ENCODE measurements at regions not wholly inside any gene's neighbourhood (a gene's known extent, or its start where the extent isn't known, plus 50 kb on each side); places are given as distances from the start of the nearest gene placed in this dataset.
"Not testable (repeated sequence)": the region's sequence is repeated elsewhere in the genome, so short reads cannot be mapped to it uniquely, and the experiment has no call there.

DNA sequence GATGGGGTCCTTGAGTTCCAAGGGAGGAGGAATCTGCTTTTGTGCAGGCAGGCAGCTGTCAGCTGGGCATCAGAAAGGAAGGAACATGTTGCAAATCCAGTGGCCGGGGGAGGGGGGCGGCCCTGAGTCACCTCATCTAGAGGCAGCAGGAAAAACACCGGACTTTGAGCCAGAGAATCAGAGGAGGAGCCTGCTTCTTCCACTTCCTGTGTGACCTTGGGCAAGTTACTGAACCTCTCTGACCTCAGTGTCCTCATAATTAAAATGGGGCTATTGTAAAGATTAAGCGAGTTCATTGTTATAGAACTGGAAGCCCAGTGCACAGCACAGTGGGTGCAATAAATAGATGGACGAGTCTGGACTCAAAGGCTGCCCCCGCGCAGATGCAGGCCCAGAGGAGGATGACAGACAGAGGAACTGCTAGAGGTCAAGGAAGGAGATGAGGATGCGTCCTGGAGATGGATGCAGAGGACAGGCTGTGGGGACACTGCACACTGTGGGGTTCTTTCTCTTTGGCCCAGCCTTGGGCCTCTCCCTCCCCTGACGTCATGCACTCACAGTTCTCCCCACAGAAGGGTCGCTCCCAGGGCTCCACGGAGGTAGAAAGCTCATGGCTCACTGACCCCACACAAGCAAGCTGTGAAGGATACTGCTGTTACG is 714.3 kb downstream of the MATN1 start:
- DNase-seq = no peak

DNA sequence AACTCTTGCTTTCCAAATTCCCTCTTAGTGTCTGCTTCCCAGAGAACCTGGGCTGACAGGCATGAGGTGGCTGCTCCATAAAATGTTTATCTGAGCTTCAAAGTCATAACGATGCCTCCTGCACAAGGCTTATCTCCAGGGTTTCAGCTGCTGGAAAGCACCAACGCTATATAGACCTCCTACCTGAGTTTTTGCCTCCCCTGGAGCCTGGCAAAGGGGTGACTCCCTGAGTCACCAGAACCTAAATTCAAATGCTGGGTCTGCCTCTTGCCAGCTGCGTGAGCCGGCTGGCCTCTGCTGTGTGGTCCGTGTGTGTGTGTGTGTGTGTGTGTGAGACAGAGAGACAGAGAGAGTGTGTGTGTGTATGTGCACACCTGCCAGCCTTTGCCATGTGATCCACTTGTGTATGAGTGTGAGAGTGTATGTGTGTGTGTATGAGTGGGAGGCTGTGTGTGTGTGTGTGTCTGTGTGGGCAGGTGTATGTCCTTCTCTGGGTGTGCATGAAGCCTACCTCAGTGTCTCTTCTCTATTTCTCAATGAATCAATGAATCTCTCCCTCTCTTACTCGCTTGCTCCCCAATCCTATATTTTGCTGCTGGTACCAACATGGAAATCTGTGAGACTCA is 714.9 kb downstream of the MATN1 start:
- DNase-seq = no peak

DNA sequence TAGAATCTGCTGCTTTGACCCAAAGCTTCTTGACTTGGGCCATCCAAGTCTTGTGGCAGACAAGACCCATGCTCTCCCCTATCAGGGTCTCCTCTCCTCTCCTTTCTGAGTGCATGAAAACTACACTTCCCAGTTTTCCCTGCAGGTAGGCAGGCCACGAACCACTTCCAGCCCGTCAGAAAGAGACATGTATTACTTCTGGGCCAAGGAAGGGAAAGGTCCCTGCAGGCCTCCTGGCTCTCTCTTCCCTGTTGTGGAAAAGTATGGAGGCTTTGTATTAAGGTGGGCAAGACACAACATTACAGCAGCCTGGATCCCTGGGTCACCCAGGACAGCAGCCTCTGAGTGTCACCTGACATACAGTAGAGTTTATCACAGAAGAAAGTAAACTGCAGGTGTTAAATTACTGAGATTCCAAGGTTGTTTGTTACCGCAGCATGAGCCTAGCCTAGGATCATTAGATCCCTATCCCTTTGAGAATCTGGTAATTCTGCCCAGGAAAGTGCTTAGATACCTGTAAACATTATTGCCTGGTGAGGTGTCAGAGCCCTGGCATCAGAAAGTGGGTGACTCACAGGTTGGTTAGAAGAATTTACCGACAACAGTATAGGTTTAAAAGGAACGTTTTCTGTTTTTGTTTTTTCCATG is 717.3 kb downstream of the MATN1 start:
- no peak for DNase-seq

DNA sequence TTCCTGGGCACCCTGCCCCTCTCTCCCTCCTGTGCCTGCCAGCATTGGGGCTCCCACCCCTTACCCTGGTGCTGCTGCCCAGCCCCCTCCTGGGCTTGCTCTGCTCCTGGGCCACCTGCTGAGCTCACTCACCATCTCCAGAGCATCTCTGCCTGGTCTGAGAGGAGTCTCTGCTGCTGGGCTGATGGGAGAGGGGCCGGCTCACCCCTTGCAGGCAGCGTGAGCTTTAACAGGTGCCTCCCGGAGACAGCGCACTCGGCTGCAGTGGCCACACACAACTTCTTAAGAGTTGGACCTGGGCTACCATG is 721.7 kb downstream of the MATN1 start:
- no peak for DNase-seq

DNA sequence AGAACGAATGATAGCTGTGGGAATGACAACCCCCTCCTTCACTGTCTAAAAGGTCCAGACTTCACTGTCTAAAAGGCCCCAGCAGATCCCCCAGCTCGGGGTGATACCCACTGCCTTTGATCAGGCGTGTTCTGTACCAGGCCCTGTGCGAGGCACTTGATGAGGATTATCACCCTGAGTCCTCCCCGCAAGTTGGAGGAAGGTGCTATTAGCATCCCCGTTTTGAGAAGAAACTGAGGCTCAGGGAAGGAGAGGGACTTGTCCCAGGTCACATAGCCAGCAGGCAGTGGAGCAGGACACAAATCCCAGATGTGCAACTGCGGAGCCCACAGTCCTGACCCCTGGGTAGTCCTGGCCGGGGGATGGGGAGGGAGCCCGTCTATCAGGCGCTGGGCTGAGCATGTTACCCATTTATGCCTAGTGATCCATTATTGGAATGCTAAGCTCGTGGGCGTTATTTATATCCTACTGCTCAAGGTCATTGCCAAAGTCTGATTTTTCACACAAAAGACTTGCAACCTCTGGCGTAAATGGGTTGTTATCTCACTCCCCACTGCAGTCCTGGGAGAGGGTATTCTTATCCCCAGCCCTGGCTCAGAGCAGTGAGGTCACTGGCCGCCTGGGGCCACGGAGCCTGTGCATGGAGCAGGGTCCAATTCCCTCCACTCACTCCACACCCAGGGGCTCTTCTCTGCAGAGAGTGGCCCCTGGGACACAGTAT is 722.2 kb downstream of the MATN1 start:
- DNase-seq = no peak

DNA sequence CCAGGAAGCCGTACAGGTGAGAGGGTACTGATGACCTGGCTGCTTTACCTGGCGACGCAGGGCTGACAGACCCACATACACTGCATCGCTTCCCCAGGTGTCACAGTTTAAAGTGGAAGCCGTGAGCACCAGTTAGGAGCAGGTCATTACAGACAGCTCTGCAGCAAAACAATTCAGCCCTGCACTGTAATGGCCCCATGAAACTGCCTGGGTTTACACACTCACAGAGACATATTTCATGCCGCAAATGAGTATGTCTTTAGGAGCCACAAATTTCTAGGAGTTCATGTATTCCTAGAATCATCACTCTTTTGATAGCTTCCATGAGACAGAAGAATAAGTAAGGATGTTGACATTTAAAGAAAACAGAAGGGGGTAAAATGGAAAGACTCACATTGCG is 723.1 kb downstream of the MATN1 start:
- DNase-seq = no peak

DNA sequence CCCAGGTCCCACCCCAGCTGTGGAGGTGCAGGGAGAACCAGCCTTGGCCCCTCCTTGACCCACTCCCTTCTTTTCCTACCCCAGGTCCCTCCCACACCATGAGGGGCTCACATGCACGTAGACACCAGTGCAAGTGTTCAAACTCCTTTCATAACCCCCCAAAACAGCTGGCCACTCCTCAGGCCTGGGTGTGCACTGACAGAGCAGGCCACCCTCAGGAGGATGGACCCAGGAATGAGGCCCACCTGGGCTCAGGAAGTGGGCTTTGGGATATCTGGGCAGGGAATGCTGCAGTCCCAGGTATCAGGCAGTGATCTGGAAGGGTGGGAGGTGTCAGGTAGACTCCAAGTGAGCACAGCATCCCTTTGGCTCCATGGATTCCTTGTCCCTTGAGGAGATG is 723.8 kb downstream of the MATN1 start:
- DNase-seq = no peak

DNA sequence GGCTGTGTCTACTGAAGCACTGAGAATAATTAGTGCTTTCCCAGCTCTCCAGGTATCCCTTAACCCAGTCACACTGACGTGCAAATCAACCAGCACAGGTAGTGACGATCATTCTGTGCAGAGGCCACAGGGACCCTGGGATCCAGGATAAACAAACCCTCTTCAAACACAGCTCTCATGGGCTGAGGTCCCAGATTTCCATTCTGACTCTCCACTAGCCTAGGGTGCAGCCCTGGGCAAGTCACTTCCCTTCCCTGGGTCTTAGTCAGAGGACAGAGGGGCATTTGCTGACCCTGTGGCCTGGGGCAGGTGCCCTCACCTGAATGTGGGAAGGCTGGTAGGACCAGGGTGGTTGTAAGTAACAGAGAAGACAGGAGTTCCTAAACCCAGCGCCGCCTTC is 724.7 kb downstream of the MATN1 start:
- no peak for DNase-seq

DNA sequence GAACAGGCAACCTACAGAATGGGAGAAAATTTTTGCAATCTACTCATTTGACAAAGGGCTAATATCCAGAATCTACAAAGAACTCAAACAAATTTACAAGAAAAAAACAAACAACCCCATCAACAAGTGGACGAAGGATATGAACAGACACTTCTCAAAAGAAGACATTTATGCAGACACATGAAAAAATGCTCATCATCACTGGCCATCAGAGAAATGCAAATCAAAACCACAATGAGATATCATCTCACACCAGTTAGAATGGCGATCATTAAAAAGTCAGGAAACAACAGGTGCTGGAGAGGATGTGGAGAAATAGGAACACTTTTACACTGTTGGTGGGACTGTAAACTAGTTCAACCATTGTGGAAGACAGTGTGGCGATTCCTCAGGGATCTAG is 725.6 kb downstream of the MATN1 start:
- not testable (repeated sequence) for DNase-seq

DNA sequence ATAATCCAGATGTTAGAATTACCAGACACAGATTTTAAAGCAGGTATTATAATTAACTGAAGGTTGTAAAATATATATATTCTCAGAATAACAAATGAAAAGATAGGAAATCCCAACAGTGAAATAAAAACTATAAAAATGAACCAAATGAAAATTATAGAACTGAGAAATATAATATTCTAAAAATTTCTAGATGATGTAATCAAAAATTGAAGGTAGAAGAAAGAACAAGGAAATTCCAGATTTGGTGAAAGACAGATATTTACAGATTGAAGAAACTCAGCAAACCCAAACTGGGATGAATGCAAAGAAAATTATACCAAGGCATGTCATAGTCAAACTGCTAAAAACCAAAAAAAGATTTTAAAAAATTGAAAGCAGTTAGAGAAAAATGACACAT is 729.4 kb downstream of the MATN1 start:
- DNase-seq = no peak

DNA sequence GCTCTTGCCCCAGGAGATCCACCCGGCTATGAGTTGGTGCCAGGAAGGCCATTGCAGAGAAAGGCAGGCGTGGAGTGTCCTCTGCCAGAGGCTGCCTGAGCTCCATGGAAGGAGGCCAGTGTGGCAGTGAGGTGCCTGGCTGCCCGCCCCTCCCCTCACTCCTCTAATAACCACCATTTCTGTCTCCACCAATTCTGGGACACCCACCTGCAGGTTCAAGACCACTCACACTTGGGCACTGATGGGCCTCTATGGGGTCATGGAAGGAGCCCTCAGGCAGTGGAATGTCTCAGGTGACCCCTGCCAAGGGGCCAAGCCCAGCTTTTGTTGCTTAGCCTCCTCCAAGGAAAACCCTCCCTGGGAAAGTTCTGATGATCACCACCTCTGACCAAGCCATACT is 731.6 kb downstream of the MATN1 start:
- DNase-seq = no peak

DNA sequence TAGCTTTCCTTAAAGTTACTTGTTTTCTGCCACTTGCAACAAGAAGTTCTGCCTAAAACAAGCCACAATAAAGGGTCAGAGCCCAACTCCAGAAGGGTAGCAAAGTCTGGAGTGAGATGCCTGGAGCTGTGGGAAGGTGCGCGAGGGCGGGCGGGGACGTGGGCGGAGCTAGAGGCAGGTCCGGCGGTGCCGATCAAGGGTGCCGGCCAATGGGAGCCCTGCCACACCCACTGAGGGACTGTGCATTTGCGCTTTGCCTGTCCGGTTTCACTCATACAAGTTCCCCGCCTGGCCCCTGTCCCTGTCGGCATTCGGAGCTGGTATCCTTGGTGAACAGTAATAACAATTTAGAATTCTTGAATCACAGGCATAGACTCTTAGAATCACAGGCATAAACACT is 732.4 kb downstream of the MATN1 start:
- no peak for DNase-seq

DNA sequence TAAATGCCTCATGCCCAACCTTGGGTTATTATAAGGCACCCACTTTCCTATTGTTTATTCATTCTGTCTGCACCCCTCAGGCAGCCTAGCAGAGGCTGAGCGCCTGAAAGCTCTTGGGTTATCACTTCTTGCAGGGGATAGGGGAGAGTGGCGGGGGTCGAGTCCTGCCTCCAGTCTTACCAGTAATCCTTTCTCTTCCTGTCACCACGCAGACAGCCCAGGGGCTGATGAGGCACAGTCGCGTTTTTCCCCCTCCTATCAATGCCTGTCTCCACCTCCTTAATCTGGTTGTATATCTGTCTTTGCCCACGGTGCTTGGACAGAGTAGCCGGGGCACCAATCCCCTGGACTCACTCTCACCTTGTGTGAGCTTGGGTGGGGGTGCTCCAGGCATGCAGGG is 733.1 kb downstream of the MATN1 start:
- no peak for DNase-seq

DNA sequence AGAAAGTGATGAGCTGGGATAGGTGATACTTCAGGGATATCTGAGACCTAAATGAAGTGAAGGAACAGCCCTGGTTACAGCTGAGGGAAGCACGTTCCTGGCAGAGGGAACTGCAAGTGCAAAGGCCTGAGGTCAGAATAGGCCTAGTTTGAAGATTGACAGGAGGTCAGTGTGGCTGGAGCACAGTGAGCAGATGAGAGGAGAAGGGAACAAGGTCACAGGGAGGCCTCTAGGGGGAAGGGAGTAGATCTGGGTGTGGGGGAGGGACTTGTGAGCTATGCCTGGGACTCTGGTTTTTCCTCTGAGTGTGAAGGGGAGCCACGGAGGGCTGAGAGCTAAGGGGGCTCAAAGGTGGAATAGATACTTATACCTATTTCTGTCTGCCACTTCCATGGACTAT is 736.4 kb downstream of the MATN1 start:
- no peak for DNase-seq

DNA sequence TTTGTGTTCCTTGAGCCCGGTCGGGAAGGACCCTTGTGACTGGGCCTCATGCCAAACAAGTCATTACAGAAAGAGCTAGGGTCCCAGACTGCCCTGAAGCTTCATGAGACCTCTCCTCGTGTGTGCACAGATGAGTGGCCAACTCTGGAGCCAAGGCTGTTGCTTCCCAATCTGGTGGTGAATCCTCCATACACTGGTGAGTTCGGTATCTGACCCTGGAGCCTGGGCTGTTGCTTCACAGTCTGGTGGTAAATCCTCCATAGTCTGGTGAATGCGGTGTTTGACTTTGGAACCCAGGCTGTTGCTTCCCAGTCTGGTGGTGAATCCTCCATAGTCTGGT is 737.8 kb downstream of the MATN1 start:
- DNase-seq = no peak

DNA sequence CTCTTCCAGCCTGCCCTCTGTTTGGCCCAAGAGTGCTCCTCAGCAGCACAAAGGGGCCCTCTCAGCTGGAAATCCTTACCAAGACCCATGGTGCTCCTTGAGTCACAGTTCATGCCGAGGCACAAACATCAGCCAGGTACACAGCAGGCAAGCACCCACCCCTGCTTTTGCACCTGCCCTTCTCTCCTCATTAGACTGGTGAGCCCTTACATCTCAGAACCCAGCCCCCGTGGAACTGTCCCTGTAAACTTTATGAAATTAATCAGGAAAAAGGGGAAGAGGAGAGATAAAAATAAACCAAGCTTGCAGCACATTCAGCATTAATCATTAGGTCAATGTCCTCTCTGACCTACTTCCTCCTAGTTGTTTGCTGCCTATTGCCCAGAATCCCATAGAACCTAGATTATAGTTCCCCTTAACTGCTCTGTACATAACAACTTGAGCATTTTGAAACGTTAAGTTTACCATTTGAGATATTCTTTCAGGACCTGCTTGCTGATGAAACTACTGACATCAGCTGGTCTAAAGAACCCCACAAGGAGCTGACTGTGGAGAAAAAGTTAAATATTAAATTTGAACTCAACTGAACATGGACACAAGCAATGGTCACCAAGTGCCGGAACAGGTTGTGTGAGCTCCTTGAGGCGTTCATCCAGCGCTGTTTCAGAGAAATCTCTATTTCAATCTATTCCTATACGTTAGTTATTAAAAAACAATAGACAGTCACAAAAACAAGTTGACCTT is 738.4 kb downstream of the MATN1 start:
- no peak for DNase-seq

DNA sequence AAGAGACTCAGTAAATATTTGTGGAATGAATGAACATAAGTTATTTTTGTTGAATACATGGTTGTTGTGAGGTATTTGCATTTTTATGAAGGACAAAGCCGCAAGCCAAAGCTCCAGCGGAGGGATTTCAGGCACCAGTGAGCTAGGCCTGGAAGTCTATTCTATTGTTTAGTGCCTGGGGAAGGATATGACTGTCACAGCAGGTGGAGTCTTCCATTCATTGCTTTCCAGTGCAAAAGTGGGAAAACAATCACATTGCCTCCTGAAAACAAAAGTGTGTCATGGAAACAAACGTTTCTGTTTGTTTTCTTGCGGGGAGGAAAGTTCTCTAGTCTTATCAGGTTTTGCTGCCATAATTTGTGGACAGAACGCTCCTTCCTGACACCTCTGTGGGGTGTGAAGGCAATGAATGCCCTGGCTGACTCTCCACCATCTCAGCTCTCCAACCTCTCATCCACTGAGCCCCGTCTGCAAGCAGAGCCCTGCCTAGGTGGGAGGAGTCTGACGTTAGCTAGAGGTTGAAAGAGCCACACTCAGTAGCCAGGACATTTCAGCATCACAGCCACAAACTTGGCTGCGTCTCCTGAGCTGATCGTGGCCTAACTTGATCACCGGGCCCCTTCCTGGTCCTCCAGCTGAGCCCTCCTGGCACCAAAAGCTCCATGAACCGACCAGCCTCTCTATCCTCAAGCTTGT is 739.1 kb downstream of the MATN1 start:
- no peak for DNase-seq

DNA sequence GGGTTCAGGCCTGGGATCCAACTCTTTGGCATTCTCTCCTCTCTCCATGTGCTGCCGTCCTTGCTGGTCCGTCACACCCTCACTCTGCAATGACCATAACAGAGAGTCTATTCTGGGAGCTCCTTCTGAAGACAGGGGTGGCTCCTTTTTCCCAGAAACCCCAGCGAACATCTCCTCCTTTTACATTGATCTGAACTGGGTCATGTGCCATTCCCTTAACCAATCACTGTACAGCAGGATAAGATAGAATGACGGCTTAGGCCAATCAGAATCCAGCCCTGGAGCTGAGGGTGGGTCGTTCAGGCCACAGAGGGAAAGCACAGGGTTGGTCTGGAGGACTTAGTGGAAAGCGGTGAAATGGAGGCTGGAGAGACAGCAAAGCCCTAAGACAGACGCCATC is 740.1 kb downstream of the MATN1 start:
- no peak for DNase-seq

DNA sequence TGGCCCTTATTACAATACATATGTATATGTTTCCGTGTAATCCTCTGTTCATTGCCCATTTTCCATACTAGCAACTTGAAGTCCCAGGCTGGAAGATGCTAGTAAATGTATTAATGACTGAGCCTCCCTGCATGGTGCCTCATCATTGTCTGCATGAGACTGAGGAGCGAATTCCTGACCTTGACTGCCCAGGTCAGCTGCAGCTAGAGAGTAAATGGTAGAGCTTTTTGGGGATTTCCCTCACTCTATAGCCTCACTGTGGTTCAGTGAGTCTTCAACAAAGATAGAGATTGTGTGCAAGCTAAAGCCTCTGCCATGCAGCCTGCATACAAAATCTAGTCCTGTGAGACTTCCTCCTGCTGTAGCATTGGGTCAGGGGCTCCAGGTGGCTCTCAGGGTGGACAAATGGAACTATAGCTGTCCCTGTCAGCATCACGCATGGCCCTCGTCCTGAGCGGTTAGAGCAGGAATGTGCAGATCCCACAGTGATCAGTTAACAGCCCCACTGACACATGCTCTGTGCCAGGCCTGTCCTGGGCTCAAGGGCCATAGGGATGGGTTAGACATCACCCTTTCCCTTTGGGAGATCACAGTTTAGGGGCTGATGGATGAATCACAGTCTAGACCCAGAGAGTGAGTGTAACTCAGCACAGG is 741.7 kb downstream of the MATN1 start:
- DNase-seq = no peak

DNA sequence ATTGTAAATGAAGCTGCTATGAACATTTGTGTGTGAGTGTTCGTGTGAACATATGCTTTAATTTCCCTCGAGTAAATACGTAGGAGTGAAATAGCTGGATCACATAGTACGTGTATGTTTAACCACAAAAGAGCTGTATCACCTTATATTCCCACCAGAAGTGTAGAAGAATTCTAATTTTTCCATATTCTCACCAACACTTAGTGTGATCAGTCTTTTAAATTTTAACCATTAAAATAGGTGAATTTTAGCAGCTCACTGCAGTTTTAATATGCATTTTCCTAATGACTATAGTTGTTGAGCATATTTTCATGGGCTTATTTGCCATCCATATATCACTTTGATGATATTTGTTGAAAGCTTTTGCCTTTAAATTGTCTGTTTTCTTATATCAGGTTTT is 741.2 kb downstream of the PTPRU start:
- DNase-seq = no peak

DNA sequence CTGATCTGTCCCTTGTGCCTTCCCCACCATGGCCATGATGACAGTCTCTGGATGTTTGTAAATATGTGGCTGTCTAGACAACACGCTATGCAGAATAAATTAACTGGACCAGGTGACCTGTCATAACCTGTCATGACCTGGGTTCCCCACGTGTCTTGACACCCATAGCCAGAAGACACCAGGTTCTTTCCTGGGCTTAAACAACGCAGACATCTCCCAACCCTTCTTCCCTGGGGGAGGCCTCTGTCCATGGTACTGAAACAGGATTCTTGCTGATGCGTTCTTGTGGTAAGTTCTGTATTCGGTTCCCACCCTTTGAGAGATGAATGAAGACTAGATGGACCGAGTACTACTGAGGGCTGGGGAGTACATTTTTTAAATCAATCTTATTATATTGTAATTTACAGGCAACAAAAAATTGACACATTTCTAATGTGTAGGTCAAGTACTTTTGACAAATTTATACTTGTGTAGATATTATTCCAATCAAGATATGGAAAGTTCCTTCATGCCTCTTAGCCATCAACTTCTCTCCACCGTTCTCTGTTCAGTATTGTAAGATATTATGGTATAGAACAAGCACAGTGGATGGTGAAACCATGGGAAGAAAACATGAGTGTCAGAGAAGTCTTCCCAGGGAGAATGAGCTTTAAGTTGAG is 738.8 kb downstream of the PTPRU start:
- no peak for DNase-seq

DNA sequence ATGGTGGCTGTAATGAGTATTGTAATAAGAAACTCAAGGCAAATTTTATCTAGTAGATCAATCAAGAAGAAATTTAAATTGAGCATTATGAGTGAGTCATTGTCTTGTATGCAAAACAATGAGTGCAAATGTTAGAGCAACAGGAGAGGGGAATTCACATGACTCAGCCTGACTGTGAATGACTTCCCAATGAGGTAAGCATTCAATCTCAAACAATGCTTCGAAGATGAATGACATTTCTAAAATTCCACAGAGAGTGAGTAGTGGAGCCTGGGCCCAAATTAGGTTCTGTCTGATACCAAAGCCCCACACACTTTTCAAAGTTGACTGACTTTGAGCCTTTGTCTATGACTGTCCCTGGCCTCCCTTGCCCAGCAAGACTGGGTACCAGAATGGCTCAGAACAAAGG is 738.0 kb downstream of the PTPRU start:
- DNase-seq = no peak

Data from NCI-H524 treated with DMSO at 0.1 percent for 48 hours (cell line).